ENCODE measurements at regions not wholly inside any gene's neighbourhood (a gene's known extent, or its start where the extent isn't known, plus 50 kb on each side); places are given as distances from the start of the nearest gene placed in this dataset.

GRCh38 chr5:165228184-165228583 is 1722.8 kb downstream of the MAT2B start:
- intact Hi-C loops (cut with DNase I): no loop called here
- TF ChIP-seq CTCF (IDR thresholded peaks at IDR 0.05) (no peak), POLR2A (IDR thresholded peaks at IDR 0.05) (no peak)

GRCh38 chr5:165231821-165232508 is 1726.5 kb downstream of the MAT2B start:
- WGBS, 2 donors: 55 to 60% methylated on average over 2 of the region's 2 CpGs

More at GRCh38 chr5:165228184-165228583, 1722.8 kb downstream of the MAT2B start:
- Histone ChIP-seq H3K9me3 (no peaks in the 10 kb centered on the region), H3K27ac (no peak overlapping the region), H3K27me3 (no peaks in the 10 kb centered on the region), H3K4me3 (replicated peaks in 1 of 3) (no peak overlapping the region), H3K36me3 (no peaks in the 10 kb centered on the region), H3K4me1 (no peaks in the 10 kb centered on the region)
- DNase-seq: no peak
- WGBS, 2 donors: 73 to 76% methylated on average over 1 of the region's 1 CpG

GRCh38 chr5:165232509-165233028 is 1727.2 kb downstream of the MAT2B start:
- intact Hi-C loops (cut with DNase I): no loop called here
- no peaks in the 10 kb centered on the region for H3K4me1 ChIP-seq
- H3K27ac ChIP-seq: no peak overlapping the region
- DNase-seq: no peak
- 44 to 52% methylated on average over 4 of the region's 4 CpGs for WGBS, 2 donors
- TF ChIP-seq POLR2A (IDR thresholded peaks at IDR 0.05): no peak
- TF ChIP-seq CTCF (IDR thresholded peaks at IDR 0.05): no peak
- H3K4me3 ChIP-seq (replicated peaks in 1 of 3): no peak overlapping the region
- H3K27me3 ChIP-seq: no peaks in the 10 kb centered on the region
- no peaks in the 10 kb centered on the region for H3K36me3 ChIP-seq
- no peaks in the 10 kb centered on the region for H3K9me3 ChIP-seq

More at GRCh38 chr5:165231821-165232508, 1726.5 kb downstream of the MAT2B start:
- Histone ChIP-seq H3K4me3 (replicated peaks in 1 of 3) (no peak overlapping the region), H3K27ac (no peak overlapping the region), H3K36me3 (no peaks in the 10 kb centered on the region), H3K27me3 (no peaks in the 10 kb centered on the region), H3K9me3 (no peaks in the 10 kb centered on the region), H3K4me1 (no peaks in the 10 kb centered on the region)
- no peak for DNase-seq
- intact Hi-C loops (cut with DNase I): no loop called here
- TF ChIP-seq CTCF (IDR thresholded peaks at IDR 0.05): no peak
- no peak for TF ChIP-seq POLR2A (IDR thresholded peaks at IDR 0.05)

GRCh38 chr5:165241811-165242210 is 1736.4 kb downstream of the MAT2B start:
- 92 to 97% methylated on average over 1 of the region's 1 CpG for WGBS, 2 donors
- H3K27me3 ChIP-seq: no peaks in the 10 kb centered on the region
- H3K9me3 ChIP-seq: no peaks in the 10 kb centered on the region
- no peaks in the 10 kb centered on the region for H3K36me3 ChIP-seq
- no peak overlapping the region for H3K4me3 ChIP-seq (replicated peaks in 1 of 3)
- TF ChIP-seq CTCF (IDR thresholded peaks at IDR 0.05) (no peak), POLR2A (IDR thresholded peaks at IDR 0.05) (no peak)
- DNase-seq: no peak
- intact Hi-C loops (cut with DNase I): no loop called here
- no peak overlapping the region for H3K27ac ChIP-seq
- no peaks in the 10 kb centered on the region for H3K4me1 ChIP-seq

- WGBS, 2 donors: 56 to 60% methylated on average over 2 of the region's 2 CpGs
These were observed 1737.2 kb downstream of the MAT2B start for GRCh38 chr5:165242646-165243045.

More at GRCh38 chr5:165242646-165243045, 1737.2 kb downstream of the MAT2B start:
- no peaks in the 10 kb centered on the region for H3K27me3 ChIP-seq
- intact Hi-C loops (cut with DNase I): no loop called here
- no peaks in the 10 kb centered on the region for H3K36me3 ChIP-seq
- no peaks in the 10 kb centered on the region for H3K9me3 ChIP-seq
- no peaks in the 10 kb centered on the region for H3K4me1 ChIP-seq
- no peak for DNase-seq
- TF ChIP-seq POLR2A (IDR thresholded peaks at IDR 0.05): no peak
- TF ChIP-seq CTCF (IDR thresholded peaks at IDR 0.05): no peak
- H3K4me3 ChIP-seq (replicated peaks in 1 of 3): no peak overlapping the region
- H3K27ac ChIP-seq: no peak overlapping the region

All from thyroid gland (tissue), 4 donors.